NCI-H146 (cell line): ENCODE measurements at regions not wholly inside any gene's neighbourhood (a gene's known extent, or its start where the extent isn't known, plus 50 kb on each side); places are given as distances from the start of the nearest gene placed in this dataset.
"Not testable (repeated sequence)": the region's sequence is repeated elsewhere in the genome, so short reads cannot be mapped to it uniquely, and the experiment has no call there.

Source experiments
- DNase-seq: peaks from one replicate; lab custom pipeline; 2025; lab: John Stamatoyannopoulos, UW

DNA sequence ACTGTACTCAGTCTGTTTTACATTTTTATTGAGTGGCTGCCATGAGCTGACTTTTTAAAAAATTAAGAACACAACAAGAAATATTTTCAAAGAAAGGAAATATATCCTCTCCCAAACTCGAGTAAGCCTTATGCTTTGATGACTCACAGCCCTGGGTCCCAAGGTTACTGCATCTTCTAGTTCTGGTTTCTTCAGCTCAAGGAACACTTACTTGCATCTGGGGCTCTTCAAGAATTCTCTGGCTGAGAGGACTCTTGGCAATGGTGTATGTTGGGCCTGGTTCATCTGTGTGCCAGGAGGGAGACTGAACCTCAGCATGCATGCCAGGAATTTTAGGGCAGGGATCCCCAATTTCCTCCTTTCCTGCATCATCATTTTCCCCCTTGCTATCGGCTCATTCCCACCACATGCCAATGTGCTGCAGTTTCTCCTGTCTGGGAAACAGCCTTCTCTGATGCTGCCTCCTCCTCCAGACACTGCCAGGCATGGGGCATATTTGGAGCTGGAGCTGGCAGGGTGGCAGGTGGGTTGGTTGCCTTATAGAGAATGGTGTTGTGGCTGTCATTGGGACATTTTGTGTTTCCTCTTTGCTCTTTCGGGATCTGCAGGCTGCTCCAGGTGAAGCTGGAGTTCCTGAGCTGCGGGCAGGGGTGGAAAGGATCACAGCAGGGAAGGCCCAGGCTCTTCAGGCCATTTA, 192.2 kb upstream of the HS6ST1 start:
- no peak for DNase-seq

DNA sequence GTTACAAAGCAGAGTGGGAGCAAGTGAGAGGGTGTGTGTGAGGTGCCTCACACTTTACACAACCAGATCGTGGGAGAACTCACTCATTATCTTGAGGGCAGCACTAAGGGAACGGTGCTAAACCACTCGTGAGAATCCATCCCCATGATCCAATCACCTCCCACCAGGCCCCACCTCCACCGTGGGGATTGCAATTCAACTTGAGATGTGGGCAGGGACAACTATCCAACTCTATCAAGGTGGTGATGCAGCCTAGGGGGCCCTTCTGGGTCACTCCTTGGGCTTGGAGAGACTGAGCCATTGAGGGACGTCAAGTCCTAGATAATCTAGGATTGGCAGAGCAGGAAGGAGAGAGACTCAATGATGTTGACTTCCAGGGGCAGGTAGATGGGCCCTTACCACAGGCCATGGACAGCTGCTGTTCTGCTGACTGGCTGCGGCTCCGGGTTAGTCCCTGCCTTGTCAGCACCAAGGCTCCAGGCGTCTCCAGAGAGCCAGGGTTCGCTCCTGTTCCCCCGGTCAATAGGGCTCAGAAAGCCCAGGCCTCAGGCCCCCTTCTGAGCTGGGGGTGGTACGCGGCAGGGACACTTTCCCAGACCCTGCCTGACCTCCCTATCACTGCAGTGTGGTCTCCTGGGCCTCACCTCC, 193.2 kb upstream of the HS6ST1 start:
- no peak for DNase-seq

DNA sequence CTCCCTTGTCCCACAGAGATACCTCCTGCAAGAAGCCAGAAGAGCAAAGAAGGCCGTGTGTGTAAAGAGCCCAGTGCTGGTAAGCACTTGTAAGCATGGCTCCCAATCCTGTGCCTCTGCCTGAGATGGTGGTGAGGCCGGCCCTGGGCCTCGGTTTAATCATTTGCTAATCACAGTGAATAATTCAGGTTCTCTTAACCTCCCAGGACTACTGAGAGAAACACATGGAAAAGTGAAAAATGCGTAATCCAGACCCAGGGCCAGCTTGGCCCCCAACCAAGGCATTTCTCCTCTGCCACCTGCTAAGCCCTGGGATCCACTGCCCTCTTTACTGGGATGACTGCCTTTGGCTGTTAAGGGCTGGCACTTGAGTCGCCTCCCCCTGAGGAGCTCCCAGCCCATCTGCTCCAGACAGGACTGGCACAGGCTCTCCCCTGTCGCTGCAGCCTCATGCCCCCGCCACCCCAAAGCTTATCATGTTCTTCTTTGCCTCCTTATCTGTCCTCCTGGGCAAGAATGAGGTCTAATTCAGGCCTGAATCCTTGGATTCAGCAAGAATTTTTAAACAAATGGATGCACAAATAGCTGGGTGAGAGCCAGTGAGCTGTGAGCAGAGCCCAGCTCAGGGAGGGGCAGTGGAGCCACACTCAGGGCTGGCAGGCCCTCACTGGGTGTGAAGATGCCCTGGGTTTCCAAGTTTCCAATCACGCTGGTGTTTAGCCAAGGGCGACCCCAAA, 193.9 kb upstream of the HS6ST1 start:
- DNase-seq: no peak

DNA sequence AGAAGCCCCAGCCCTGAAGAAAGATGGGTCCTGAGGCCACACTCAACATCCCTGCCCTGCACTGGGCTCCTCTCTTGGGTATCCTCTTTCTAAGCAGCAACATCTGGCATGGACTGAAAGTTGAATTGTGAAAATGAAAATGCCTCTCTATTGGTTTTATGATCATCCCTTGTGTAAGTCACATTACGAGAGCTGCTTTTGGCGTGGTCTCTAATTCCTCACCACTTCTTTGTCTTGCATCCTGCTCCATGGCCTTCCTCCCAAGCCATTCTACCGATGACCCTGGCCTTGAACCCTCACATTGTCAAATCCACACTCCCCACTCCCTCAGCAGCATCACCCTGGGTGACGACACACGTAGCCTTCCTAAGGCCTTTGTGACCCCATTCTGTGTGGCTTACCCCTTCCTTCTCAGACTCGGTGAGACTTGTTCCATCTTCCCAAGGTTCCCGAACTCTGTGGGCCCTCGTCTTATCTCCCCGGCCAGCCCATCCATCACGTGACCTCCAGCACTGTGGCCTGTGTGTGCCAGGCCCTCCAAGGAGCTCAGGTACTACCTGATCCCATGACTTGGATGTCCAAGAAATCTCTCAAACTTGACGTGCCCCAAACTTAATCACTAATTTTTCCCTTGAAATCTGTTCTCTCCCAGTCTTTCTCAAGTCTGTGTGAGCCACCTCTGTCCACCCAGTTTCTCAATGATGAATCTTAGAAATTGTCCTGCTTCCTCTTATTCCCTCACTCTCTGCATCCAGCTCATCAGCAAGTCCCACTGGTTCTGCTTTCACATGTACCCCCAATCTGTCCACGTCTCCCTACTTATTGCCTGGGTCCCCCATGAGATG, 194.7 kb upstream of the HS6ST1 start:
- DNase-seq: no peak

DNA sequence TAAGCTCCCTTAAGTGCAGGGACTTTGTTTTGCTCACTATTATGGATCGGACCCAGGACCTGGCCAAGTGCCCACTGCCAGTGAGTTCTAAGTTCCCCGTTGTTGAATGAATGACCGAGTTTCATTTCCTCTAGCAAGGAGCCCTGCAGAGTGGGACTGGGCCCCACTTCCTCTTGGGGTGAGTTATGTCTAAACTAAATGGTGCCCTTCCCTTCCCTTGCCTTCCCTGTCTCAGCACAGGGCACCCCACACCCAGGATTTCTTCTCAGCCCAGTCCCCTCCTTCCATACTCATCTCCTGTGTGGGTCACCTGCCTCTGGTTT, 195.3 kb upstream of the HS6ST1 start:
- DNase-seq: no peak

DNA sequence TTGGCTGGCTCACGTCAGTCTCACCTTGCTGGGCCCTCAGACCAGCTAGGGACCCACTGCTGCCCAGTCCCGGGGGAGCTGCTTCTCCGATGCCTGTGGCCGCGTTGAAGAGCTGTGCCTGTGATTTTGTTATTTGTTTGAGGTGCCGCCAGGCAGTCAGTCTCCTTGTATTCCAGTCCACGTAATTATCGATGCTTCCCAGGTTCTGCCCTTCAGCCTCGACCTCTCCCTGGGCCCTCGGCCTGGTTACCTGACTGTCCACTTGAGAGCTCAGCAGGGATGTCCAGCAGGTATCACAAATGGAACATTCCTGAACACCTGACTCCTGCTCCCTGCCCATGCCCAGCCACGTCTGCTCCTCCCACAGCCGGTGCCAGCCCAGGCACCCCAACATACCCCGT, 195.9 kb upstream of the HS6ST1 start:
- no peak for DNase-seq

DNA sequence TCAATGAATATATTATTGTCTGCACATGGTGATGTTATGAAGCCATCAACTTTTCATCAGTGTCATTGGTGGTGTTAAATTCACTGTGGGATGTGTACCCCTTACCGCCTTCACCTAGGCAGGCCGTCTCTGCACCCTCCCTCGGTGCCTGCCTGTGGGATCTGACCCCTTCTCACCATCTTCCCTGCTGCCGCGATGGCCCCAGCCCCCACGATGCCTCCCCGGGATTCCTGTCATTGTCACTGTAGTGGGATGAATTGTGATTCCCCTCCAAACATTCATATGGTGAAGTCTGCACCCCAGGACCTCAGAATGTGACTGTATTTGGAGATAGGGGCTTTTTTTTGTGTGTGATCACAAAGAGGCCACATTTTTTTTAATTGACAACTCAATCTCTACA, 198.3 kb upstream of the HS6ST1 start:
- no peak for DNase-seq

DNA sequence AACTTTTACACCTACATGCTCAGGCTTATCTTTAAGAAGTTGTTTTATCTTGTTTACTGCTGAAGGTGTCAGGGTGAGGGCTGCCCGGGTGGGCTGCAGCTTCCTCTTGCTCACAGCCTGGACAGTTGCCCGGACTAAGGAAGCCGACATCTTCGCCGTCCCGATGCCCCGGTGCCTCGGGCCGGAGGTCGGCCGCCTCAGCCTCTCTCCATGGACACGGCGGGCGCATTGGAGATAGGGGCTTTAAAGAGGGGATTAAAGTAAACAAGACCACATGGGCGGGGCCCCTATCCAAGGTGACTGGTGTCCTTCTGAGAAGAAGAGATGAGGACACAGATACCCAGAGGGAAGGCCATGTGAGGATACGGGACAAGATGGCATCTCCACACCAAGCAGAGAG, 200.4 kb upstream of the HS6ST1 start:
- not testable (repeated sequence) for DNase-seq

DNA sequence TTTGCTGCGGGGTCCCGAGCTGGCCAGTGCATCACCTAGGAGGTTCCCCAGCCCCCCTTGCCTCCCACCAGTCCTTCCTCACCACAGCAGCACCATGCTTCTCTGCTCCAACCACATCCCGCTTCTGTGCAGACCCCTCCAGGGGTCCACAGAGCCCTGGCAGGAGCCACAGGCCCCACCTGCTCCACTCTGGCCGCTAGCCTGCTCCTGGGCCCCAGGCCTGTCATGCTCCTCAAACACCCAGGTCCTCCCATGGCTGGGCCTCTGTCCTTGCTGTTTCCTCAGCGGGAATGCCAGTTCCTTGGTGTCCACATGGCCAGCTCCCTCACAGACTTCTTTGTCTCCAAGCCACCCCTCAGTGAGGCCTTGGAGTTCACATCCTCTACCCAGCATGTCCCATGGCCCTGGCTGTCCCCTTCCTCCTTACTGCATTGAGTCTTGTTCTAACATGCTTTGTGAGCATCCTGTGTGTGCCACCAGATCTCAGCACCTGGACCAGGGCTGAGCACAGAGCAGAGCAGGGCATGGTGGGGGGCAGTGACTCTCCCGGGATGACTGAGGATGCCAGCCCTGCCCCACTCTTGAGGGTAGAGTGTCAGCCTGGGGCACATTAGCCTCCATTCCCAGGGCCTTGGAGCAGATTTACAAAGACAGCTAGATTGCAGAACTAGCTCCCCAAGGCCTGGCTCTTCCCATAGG, 201.0 kb upstream of the HS6ST1 start:
- DNase-seq: no peak

DNA sequence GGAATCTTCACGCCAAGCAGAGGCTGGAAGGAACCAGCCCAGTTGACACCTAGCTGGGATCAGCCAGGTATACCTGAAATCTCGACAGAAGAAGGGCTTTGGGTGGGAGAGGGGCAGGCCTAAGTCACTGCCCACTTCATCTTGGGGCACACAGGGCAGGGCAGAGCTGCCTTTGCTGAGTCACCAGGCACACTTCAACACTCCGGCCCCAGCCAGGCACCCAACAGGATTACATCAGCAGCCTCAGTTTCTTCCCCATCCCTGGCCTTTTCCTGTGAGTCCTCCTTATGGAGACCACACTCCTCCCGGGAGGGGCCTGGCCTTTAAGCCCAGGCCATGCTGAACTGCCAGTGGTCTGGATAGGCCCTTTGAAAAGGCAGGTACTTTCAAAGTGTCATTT, 201.7 kb upstream of the HS6ST1 start:
- DNase-seq: no peak

DNA sequence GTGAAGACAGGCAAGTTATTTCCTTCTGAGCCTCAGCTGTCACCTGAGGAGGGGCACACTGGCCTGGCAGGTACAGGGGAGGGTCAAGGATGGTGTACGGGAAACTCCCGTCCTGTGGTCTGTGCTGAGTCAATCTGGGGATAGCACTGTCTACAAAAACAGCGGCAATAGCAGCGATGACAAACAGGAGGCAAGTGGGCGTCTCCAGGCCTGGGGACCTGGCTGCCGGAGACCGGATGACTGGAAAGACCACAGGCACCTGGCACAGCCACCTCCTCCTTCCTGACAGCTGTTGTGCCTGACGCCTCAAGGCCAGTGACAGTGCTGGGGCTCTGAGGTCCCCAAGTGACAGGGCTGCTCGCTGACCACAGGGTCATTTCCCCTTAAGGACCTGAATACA, 202.1 kb upstream of the HS6ST1 start:
- DNase-seq: no peak

DNA sequence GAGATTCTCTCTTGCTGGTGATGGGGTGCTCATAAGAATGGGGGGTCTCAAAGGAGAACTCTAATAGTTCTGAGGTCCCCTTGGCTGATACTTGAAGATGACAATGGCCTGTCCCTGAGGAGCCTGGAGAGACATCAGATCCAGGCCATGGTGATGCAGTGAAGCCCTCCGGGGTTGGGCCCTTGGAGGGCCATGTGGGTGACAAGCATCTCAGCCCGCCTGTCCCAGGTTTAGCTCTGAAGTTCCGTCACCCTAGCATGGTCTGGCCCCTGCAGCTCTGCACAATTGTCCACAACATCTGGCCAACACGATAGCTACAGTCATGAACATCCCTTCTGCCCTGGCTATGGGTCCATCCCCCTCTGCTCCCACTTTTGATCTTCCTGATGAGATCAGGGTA, 202.8 kb upstream of the HS6ST1 start:
- no peak for DNase-seq

DNA sequence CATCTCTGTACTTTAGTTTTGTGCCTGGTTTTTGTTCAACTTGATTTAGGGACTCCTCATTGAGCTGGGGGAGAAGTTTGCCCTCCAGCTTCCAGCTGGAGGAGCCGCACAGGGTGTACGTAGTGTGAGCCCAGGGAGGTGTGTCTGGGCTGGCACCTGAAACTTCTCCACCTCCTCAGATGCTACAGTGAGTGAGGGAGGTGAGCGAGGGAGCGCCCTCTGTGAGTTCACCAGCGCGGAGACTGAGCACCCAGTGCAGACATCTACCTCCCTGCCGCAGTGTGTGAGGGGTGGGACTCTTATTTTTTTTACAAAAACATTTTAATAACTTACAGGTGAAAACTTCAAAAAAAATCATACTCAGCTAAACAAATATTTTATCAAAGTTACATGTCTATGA, 204.2 kb upstream of the HS6ST1 start:
- DNase-seq: no peak

DNA sequence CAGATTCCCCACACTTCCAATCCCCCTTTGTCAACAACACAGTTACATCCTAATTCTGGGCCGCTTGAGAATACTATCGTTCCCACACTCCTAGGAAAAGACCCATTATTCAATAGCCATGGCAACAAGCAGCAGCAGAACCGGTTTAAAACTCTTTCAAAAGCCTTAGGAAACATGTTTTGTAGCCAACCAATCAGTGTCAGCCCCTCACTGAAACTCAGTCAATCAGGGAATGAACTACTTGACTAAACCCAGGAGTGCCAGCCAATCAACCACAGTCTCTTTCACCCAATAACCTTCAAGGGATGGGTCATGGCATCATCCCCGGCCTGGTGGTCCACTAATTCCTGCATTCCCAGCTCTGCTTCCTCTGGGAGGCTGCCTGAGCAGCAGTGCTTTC, 204.8 kb upstream of the HS6ST1 start:
- DNase-seq: no peak

DNA sequence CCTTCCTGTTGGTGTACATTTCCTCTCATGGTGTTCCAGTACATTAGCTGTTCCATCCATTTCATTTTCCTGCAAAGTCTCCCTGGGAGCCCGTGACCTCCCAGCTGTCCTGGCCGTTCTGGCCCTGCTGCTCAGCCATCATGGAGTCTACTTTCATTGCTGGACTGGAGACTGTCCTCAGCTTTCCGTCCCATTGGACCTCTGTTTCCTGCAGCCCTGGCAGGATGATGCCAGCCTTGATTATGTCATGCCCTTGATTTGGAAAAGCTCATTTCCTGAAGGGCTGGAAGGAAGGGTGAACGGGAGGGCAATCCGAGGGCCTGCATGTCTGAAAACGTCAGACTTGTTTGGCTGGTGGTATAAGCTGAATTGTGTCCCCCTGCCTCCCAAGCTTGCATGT, 205.5 kb upstream of the HS6ST1 start:
- DNase-seq: no peak

DNA sequence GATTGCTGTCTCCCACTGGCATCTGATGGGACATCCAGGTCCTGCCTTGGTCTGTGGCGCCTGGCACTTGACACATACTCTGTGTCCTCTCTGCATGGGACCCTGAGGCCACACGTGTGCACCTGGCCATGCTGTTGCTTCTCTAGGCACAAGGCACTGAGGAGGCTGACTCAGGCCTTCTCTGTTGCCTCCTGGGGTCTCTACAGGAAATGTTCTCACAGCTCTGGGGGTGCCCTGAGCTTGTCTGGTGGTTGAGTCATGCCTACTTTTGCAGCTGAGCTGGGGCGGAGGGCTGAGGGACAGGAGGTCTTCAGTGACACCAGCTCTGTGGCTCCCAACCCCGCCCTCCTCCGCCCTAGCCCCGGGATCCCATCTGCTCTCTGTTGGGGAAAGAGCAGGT, 207.0 kb upstream of the HS6ST1 start:
- no peak for DNase-seq

DNA sequence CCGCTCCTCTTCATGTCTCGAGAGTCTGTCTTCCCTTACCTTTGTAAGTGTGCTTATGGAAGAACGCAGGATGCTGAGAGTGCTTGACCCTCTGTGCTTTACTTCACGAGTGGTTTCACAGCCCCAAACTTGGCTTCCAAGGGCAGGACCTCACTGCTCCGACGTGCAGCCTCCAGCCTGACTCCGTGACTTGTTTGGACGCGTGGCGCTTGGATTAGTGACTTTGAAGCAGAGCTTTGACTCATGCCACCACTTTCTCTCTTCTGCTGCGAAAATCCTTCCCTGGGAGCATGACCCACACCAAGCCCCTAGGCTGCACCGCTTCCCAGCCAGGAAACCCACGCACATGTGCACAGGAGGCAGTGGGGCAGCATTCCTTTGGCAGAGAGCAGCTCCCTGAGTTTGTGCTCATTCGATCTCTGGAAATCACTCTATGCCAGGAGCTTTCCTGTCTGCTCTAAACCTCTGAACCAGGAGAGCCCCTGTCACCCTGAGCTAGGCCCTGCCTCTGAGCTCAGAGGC, 207.8 kb upstream of the HS6ST1 start:
- DNase-seq: no peak

DNA sequence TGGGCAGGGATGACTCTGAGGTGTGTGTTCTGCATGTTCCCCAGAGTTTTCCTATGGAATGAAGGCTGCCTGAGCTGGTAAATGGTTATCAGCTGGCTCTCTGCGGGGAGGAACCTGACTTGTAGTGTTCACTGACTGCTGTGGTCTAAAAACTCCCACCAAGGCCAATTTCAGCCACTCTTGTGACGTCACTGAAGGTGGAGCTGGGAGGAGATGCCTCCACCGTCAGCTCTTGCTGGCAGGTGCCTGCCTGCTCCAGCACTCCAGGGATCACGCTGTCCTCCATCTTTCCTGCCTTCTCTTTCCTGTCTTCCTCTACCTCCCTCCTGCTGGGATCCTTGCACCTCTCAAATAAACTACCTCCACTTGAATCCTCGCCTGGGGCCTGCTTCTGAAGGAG, 209.5 kb upstream of the HS6ST1 start:
- DNase-seq: no peak

DNA sequence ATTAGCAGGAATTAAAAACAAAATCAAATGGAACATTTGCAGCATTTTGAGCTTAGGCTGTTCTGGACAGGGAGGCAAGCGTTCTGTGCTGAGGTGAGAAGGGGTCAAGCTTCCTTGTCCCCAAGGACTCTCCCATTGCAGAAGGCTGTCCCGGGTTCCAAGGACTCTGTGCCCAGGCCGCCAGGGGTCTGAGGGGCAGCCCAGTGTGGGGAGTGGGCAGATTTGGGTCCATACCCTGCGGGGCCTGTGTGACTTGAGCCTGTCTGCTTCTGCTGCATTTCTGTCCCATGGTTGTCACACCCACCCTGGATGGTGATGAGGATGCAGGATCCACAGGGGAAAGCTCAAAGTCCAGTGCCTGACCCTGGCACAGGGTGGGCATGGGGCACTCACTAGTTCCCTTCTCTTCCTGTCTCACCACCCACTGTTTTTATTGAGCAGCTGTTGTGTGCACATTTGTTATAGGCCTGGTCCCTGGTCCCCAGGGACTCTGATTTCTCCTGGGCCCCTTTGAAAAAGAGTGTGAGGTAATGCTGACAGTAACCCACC, 211.4 kb upstream of the HS6ST1 start:
- no peak for DNase-seq

DNA sequence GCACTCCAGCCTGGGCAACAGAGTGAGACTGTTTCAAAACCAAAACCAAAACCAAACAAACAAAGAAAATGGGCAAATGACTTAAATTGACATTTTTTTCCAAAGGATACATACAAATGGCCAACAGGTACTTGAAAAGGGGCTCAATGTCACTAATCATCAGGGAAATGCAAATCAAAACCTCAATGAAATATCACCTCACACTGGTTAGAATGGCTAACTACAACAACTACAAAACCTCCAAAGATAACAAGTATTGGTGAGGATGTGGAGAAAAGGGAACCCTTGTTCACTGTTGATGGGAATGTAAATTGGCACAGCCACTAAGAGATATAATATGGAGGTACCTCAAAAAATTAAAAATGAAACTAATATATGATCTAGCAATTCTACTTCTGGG, 213.2 kb upstream of the HS6ST1 start:
- DNase-seq: peak; percentile 23

DNA sequence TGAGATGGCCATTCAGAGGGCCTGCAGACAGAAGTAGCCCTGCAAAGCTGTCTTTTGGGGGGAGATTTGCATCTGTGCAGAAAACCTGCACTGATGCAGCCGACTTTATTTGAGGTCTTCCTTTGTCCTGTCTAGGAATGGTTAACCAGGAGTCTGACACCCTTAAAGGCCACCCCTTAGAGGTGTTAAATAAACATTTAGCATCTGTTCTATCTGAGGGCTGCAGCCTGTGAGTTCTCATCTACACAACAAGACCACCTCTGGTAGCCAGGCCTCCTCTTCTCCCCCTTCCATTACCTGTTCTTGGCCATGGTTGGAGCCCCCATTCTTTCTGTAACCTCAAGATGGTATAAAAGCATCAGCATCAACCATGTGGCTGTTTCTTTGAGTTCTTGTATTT, 214.4 kb upstream of the HS6ST1 start:
- no peak for DNase-seq
